HEK293 (cell line): ENCODE measurements at regions not wholly inside any gene's neighbourhood (a gene's known extent, or its start where the extent isn't known, plus 50 kb on each side); places are given as distances from the start of the nearest gene placed in this dataset.
A peak's percentile ranks its signal among the peaks of the same experiment; 100 is the strongest.

Source experiments
- CTCF ChIA-PET: fragments of 350-600 bp; formaldehyde crosslinking; extraction: SDS; loops from one replicate; lab custom pipeline; 2021; ENCODE audit warnings: antibody characterized with exemption; lab: Yijun Ruan, JAX
- POLR2A ChIA-PET: fragments of 300-600 bp; formaldehyde crosslinking; extraction: SDS; loops from one replicate; lab custom pipeline; 2020; ENCODE audit warnings: antibody characterized with exemption, inconsistent platforms; lab: Yijun Ruan, JAX
- H3K27ac ChIP-seq: fragments of 200-500 bp; sonication (Bioruptor generic); 2 replicates; pipeline ENCODE4 v1.5.1; 2014; ENCODE audit warnings: low read depth, low read length, control low read depth, inconsistent platforms; ENCODE audit errors: extremely low read depth
- H3K36me3 ChIP-seq, 2 experiments: fragments of 200-500 bp in 1 of 2; sonication (Bioruptor generic) in 1 of 2; 1 replicate in 1 of 2; 2 replicates in 1 of 2; pipeline ENCODE4 v1.5.1; 2014 to 2017; ENCODE audit warnings: inconsistent platforms in 2 of 2, low read length in 2 of 2; ENCODE audit not compliant: control insufficient read depth in 2 of 2, insufficient read depth in 1 of 2
- H3K4me1 ChIP-seq: fragments of 200-500 bp; sonication (Bioruptor generic); 2 replicates; pipeline ENCODE4 v1.5.1; 2014; ENCODE audit warnings: mild to moderate bottlenecking, low read length, inconsistent platforms; ENCODE audit not compliant: control insufficient read depth, insufficient read depth
- H3K4me3 ChIP-seq: 2 replicates; pipeline ENCODE4 v1.5.1; 2011; ENCODE audit warnings: low read depth, mild to moderate bottlenecking, control low read depth, low read length, moderate library complexity
- H3K9me3 ChIP-seq: fragments of 200-500 bp; sonication (Bioruptor generic); 2 replicates; pipeline ENCODE4 v1.5.1; 2014; ENCODE audit warnings: low read depth, low read length, inconsistent platforms; ENCODE audit not compliant: control insufficient read depth, insufficient read depth
- CTCF ChIP-seq: fragments of 450-650 bp; formaldehyde crosslinking; IDR thresholded peaks from 2 replicates; pipeline ENCODE4 v1.5.1; 2016; ENCODE audit warnings: missing biosample characterization, missing genetic modification characterization
- GLIS1 ChIP-seq: fragments of 450-650 bp; formaldehyde crosslinking; IDR thresholded peaks from 2 replicates; pipeline ENCODE4 v1.5.1; 2016; ENCODE audit warnings: missing biosample characterization, missing genetic modification characterization
- TRIM28 ChIP-seq: IDR thresholded peaks from 2 replicates; pipeline ENCODE4 v1.6.1; 2011; ENCODE audit warnings: low read length, control low read depth, borderline replicate concordance
- ZBTB11 ChIP-seq: fragments of 450-650 bp; formaldehyde crosslinking; conservative IDR thresholded peaks from 2 replicates; pipeline ENCODE4 v1.5.1; 2016; ENCODE audit warnings: low read depth, missing biosample characterization, missing genetic modification characterization
- ZBTB20 ChIP-seq: fragments of 450-650 bp; formaldehyde crosslinking; IDR thresholded peaks from 2 replicates; pipeline ENCODE4 v1.5.1; 2016; ENCODE audit warnings: missing biosample characterization, missing genetic modification characterization
- ZFP69B ChIP-seq: fragments of 450-650 bp; formaldehyde crosslinking; IDR thresholded peaks from 2 replicates; pipeline ENCODE4 v1.5.1; 2016; ENCODE audit warnings: missing biosample characterization, missing genetic modification characterization
- ZNF133 ChIP-seq: fragments of 450-650 bp; formaldehyde crosslinking; IDR thresholded peaks from 2 replicates; pipeline ENCODE4 v1.5.1; 2016; ENCODE audit warnings: missing biosample characterization, missing genetic modification characterization
- ZNF223 ChIP-seq: fragments of 450-650 bp; formaldehyde crosslinking; IDR thresholded peaks from 2 replicates; pipeline ENCODE4 v1.5.1; 2016; ENCODE audit warnings: missing biosample characterization, missing genetic modification characterization
- ZNF239 ChIP-seq: fragments of 450-650 bp; formaldehyde crosslinking; IDR thresholded peaks from 2 replicates; pipeline ENCODE4 v1.5.1; 2016; ENCODE audit warnings: missing biosample characterization, missing genetic modification characterization
- ZNF488 ChIP-seq: fragments of 450-650 bp; formaldehyde crosslinking; IDR thresholded peaks from 2 replicates; pipeline ENCODE4 v1.5.1; 2016; ENCODE audit warnings: missing biosample characterization, missing genetic modification characterization
- ZNF596 ChIP-seq: fragments of 450-650 bp; IDR thresholded peaks from 2 replicates; pipeline ENCODE4 v1.5.0; 2018; ENCODE audit warnings: missing biosample characterization, mild to moderate bottlenecking, missing genetic modification characterization, moderate library complexity
- ZNF792 ChIP-seq: fragments of 450-650 bp; formaldehyde crosslinking; IDR thresholded peaks from 2 replicates; pipeline ENCODE4 v1.5.1; 2016; ENCODE audit warnings: missing biosample characterization, missing genetic modification characterization

GRCh38 chr5:133830281-133830680 lies 138.1 kb downstream of the C5orf15 start (continued):
- no peak for TF ChIP-seq ZNF596

GRCh38 chr5:133829786-133830185 lies 138.6 kb downstream of the C5orf15 start:
- Histone ChIP-seq H3K4me1 (peaks cover 5% of the 10 kb centered on the region; the same call in 1 of the 2 replicates), H3K9me3 (no peaks in the 10 kb centered on the region), H3K27ac (no peak overlapping the region), H3K4me3 (no peak overlapping the region), H3K36me3 (no peaks in the 10 kb centered on the region)
- TF ChIP-seq ZFP69B (tag by site-specific recombination) (0 out of 2 replicates have a peak, but pooled peaks have one; percentile 40), ZNF488 (tag by site-specific recombination) (no peak)
- ChIA-PET CTCF (no interaction called here), POLR2A (no interaction called here)

GRCh38 chr5:133828722-133829121 lies 139.7 kb downstream of the C5orf15 start:
- H3K4me1 ChIP-seq, result peaks cover 5% of the 10 kb centered on the region; the same call in 1 of the 2 replicates
- no peaks in the 10 kb centered on the region for H3K9me3 ChIP-seq
- TF ChIP-seq ZBTB20 (no peak), ZNF223 (tag by site-specific recombination) (no peak), TRIM28 (no peak), CTCF (tag by site-specific recombination) (no peak)
- TF ChIP-seq, all 188 proteins: peak for 0
- ChIA-PET CTCF (interaction anchor here (1.2 kb wide), 1 partner anchor 19 kb away, joined by 3 read pairs; no protein-coding TSS in a partner anchor), POLR2A (no interaction called here)
- Histone ChIP-seq H3K4me3 (no peak overlapping the region), H3K27ac (no peak overlapping the region), H3K36me3 (no peaks in the 10 kb centered on the region)

GRCh38 chr5:133827830-133828229 lies 140.6 kb downstream of the C5orf15 start:
- TF ChIP-seq ZBTB11 (tag by site-specific recombination), result no peak
- no peak for TF ChIP-seq ZNF133 (tag by site-specific recombination)
- TF ChIP-seq ZNF792, result no peak
- TF ChIP-seq, all 188 proteins: peak for 0
- Histone ChIP-seq H3K4me1 (peaks cover 5% of the 10 kb centered on the region; the same call in 1 of the 2 replicates), H3K27ac (no peak overlapping the region), H3K9me3 (no peaks in the 10 kb centered on the region), H3K4me3 (no peak overlapping the region), H3K36me3 (no peaks in the 10 kb centered on the region)
- CTCF ChIA-PET, result interaction anchor here (1.2 kb wide), 1 partner anchor 19 kb away, joined by 3 read pairs; no protein-coding TSS in a partner anchor
- POLR2A ChIA-PET, result no interaction called here

- POLR2A ChIA-PET, result no interaction called here
- H3K4me1 ChIP-seq, result 0 out of 2 replicates have a peak, but pooled peaks cover 2% of the 10 kb centered on the region
- CTCF ChIA-PET, result no interaction called here
These were observed 141.4 kb downstream of the C5orf15 start for GRCh38 chr5:133827011-133827410.

More at GRCh38 chr5:133827011-133827410, 141.4 kb downstream of the C5orf15 start:
- H3K4me3 ChIP-seq, result no peak overlapping the region
- TF ChIP-seq ZNF239, result no peak
- peak; percentile 10; the same call in 1 of the 2 replicates for TF ChIP-seq GLIS1 (tag by site-specific recombination)
- H3K36me3 ChIP-seq, result no peaks in the 10 kb centered on the region
- H3K9me3 ChIP-seq, result no peaks in the 10 kb centered on the region
- H3K27ac ChIP-seq, result no peak overlapping the region
